Nephron (organoid): ENCODE measurements at regions not wholly inside any gene's neighbourhood (a gene's known extent, or its start where the extent isn't known, plus 50 kb on each side); places are given as distances from the start of the nearest gene placed in this dataset.

Source experiments
- H3K27ac Mint-ChIP-seq, 3 experiments: 2 replicates each; pipeline ENCODE4 v1.8.0; 2020; ENCODE audit warnings: mixed read lengths in 3 of 3, mild to moderate bottlenecking in 2 of 3, moderate library complexity in 1 of 3
- H3K27me3 Mint-ChIP-seq: 2 replicates; pipeline ENCODE4 v1.8.0; 2021; ENCODE audit warnings: low read depth, mild to moderate bottlenecking, moderate library complexity, mixed read lengths
- H3K36me3 Mint-ChIP-seq: 2 replicates; pipeline ENCODE4 v1.8.0; 2020; ENCODE audit warnings: low read depth, mixed read lengths
- H3K4me1 Mint-ChIP-seq: 2 replicates; pipeline ENCODE4 v1.8.0; 2020; ENCODE audit warnings: mixed read lengths
- H3K4me3 Mint-ChIP-seq, 3 experiments: 2 replicates each; pipeline ENCODE4 v1.8.0; 2020; ENCODE audit warnings: mild to moderate bottlenecking in 3 of 3, mixed read lengths in 3 of 3, moderate library complexity in 2 of 3
- H3K9me3 Mint-ChIP-seq: 2 replicates; pipeline ENCODE4 v1.8.0; 2020; ENCODE audit warnings: mixed read lengths
- CTCF ChIP-seq, 3 experiments: fragments of 200-600 bp; sonication (generic); IDR thresholded peaks; one replicate each; pipeline ENCODE4 v1.5.0; 2021; ENCODE audit warnings: antibody characterized with exemption in 3 of 3; ENCODE audit not compliant: unreplicated experiment in 3 of 3

- Mint-ChIP-seq H3K36me3 (peaks cover 50% of the 10 kb centered on the region), H3K27me3 (peaks cover 3% of the 10 kb centered on the region), H3K9me3 (no peaks in the 10 kb centered on the region), H3K27ac (no peak overlapping the region), H3K4me1 (no peaks in the 10 kb centered on the region), H3K4me3 (no peak overlapping the region)
- no peak for TF ChIP-seq CTCF (IDR thresholded peaks at IDR 0.05; ENCODE audit: unreplicated experiment in 3 of 3)
These were observed 156.2 kb downstream of the CRYBB2 start for GRCh38 chr22:25375683-25376082.

GRCh38 chr22:25377699-25378098 lies 158.3 kb downstream of the CRYBB2 start:
- Mint-ChIP-seq H3K4me1 (no peaks in the 10 kb centered on the region), H3K27ac (no peak overlapping the region)
- TF ChIP-seq CTCF (IDR thresholded peaks at IDR 0.05; ENCODE audit: unreplicated experiment in 3 of 3) = no peak

DNA sequence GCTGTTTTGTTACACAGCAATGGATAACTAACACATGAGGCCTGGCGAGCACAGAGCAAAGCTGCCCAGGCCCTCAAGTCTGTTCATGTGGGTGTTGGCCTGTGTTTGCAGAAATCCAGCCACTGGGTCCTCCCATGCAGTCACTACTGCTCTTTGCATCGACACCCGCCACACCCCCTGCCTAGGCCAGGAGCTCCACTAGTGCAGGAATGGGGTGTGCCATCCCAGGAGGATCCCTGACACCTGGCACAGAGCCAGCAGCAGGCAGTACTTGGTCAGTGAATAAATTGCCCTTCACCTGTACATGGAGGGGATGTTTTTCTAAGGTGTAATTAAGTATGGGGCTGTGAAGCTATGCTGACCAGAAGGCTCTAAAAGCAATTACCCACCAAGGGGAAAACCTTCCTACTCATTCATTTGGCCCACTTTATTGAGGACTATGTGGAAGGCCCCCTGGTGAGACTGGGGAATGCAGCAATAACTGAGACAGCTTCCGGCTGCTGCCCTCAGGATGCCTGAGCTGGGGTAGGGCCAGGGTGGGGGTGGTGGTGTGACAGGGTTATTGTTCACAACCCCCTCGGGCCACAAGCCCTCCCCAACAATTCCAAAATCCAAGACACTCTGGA lies 160.8 kb downstream of the CRYBB2 start:
- Mint-ChIP-seq H3K27me3 (peaks cover 3% of the 10 kb centered on the region), H3K4me3 (no peak overlapping the region), H3K36me3 (peaks cover 46% of the 10 kb centered on the region), H3K27ac (no peak overlapping the region), H3K4me1 (peaks cover 5% of the 10 kb centered on the region), H3K9me3 (no peaks in the 10 kb centered on the region)
- no peak for TF ChIP-seq CTCF (IDR thresholded peaks at IDR 0.05; ENCODE audit: unreplicated experiment in 3 of 3)

More at GRCh38 chr22:25377699-25378098, 158.3 kb downstream of the CRYBB2 start:
- Mint-ChIP-seq H3K4me3 (no peak overlapping the region), H3K27me3 (peaks cover 3% of the 10 kb centered on the region), H3K9me3 (no peaks in the 10 kb centered on the region), H3K36me3 (peaks cover 55% of the 10 kb centered on the region)

DNA sequence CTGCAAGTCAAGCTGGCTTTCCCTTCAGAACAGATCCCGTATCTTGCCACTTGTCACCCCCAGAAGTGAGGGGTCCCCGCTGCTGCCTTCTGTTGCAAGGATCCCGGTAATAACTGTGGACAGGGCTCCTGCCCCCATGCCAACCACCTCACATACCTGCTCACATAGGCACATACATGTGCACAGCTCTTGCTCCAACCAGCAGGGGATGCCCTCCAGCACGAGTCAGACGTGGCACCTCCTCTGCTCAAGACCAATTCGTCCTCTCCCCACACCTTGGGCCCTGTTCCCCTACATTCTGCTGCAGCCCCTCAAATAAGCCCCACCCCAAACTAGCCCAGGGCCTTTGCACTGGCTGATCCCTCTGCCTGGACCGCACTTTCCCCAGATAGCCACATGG lies 163.3 kb downstream of the CRYBB2 start:
- no peaks in the 10 kb centered on the region for H3K9me3 Mint-ChIP-seq
- no peak overlapping the region for H3K4me3 Mint-ChIP-seq
- H3K27me3 Mint-ChIP-seq = no peaks in the 10 kb centered on the region
- H3K27ac Mint-ChIP-seq = peak overlapping the region in 1 of 3 experiments; percentile 28
- H3K36me3 Mint-ChIP-seq = peaks cover 26% of the 10 kb centered on the region
- TF ChIP-seq CTCF (IDR thresholded peaks at IDR 0.05; ENCODE audit: unreplicated experiment in 3 of 3) = peak in 1 of 3 experiments; percentile 12
- H3K4me1 Mint-ChIP-seq = peaks cover 26% of the 10 kb centered on the region

DNA sequence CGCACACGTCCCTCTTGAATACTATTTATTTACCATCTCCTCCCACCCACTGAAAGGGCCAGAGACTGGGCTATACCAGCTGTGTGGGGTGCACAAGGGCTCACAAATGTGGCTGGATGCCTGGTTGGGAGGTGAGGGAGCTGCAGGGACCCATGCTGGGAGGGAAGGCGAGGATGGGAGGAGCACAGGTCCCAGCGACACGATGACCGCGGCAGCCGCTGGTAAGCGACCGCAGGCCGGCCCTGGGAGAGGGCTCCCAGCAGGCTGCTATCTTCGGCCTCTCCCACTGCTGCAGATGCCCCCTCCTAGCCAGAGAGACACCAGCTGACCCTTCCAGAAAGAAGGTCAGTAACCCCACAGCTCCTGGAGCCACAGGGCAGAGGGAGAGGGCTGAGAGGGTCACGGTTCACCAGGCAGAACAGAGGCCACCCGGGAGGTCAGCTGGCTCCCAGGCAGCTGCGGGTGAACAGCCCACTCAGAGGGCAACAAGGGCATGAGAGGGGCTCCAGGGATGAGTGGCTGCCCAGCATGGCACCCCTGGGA lies 163.9 kb downstream of the CRYBB2 start:
- no peak for TF ChIP-seq CTCF (IDR thresholded peaks at IDR 0.05; ENCODE audit: unreplicated experiment in 3 of 3)
- Mint-ChIP-seq H3K36me3 (peaks cover 24% of the 10 kb centered on the region), H3K4me3 (no peak overlapping the region), H3K4me1 (peaks cover 32% of the 10 kb centered on the region), H3K27me3 (no peaks in the 10 kb centered on the region), H3K9me3 (no peaks in the 10 kb centered on the region), H3K27ac (peak overlapping the region in 1 of 3 experiments; percentile 28)

DNA sequence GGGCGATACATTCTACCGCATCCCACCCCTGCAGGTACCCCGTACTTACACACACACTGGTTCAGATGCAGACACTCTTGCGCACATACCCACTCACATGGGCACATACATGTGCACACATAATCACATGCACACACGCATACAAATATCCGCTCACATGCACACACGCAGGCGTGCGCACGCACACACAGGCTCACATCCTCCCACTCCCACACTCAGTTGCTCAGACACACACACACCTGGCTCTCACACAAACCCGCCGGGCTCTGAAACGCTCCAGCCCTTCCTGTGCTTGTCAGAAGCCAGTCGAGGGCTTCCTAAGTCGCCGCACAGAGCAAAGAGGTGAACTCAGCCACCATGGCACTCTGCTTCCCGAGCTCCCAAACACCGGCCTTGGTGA lies 164.5 kb downstream of the CRYBB2 start:
- Mint-ChIP-seq H3K36me3 (peaks cover 22% of the 10 kb centered on the region), H3K27ac (no peak overlapping the region), H3K27me3 (no peaks in the 10 kb centered on the region), H3K4me3 (no peak overlapping the region), H3K4me1 (peaks cover 37% of the 10 kb centered on the region), H3K9me3 (no peaks in the 10 kb centered on the region)
- TF ChIP-seq CTCF (IDR thresholded peaks at IDR 0.05; ENCODE audit: unreplicated experiment in 3 of 3) = no peak
